PC-3 (cell line): ENCODE measurements at regions not wholly inside any gene's neighbourhood (a gene's known extent, or its start where the extent isn't known, plus 50 kb on each side); places are given as distances from the start of the nearest gene placed in this dataset.

Source experiments
- ATAC-seq: fragments of 200-7000 bp; cut with Tn5 transposase; 2 replicates; pipeline ENCODE4 v1.9.1; 2020; ENCODE audit warnings: mild to moderate bottlenecking, moderate library complexity
- BruUV-seq: library from RNA; stranded (reverse); fragments of 400-500 nt; replicated peaks from 2 replicates; lab custom pipeline; 2021; lab: Mats Ljungman, UMichigan
- CTCF ChIA-PET: fragments of 300-600 bp; sonication (Branson Sonifier 250); formaldehyde crosslinking; loops from one replicate; lab custom pipeline; 2022; ENCODE audit warnings: antibody characterized with exemption; lab: Charles Lee
- POLR2A ChIA-PET: fragments of 300-600 bp; sonication (Branson Sonifier 250); formaldehyde crosslinking; loops from one replicate; lab custom pipeline; 2022; ENCODE audit warnings: antibody characterized with exemption; ENCODE audit not compliant: unreplicated experiment; lab: Charles Lee
- DNase-seq: peaks from one replicate; pipeline ENCODE4 v3.0.0-alpha.2; 2015
- H2AFZ ChIP-seq: fragments of 300-600 bp; sonication (generic); 2 replicates; pipeline ENCODE4 v1.6.0; 2016; ENCODE audit warnings: antibody characterized with exemption, low read length
- H3F3A ChIP-seq: fragments of 300-600 bp; sonication (generic); one replicate; pipeline ENCODE4 v1.6.0; 2017; ENCODE audit warnings: antibody characterized with exemption, low read length, control low read depth, mild to moderate bottlenecking; ENCODE audit not compliant: unreplicated experiment
- H3K27ac ChIP-seq: fragments of 300-600 bp; sonication (generic); 2 replicates; pipeline ENCODE4 v1.5.1; 2016; ENCODE audit warnings: mild to moderate bottlenecking, low read length
- H3K27me3 ChIP-seq: fragments of 300-600 bp; sonication (generic); 2 replicates; pipeline ENCODE4 v1.6.1; 2016; ENCODE audit warnings: low read length, mixed read lengths
- H3K36me3 ChIP-seq: fragments of 300-600 bp; sonication (generic); 2 replicates; pipeline ENCODE4 v1.6.1; 2016; ENCODE audit warnings: low read depth, mixed run types, low read length, mixed read lengths
- H3K4me1 ChIP-seq: fragments of 300-600 bp; sonication (generic); 2 replicates; pipeline ENCODE4 v1.5.1; 2016; ENCODE audit warnings: low read length; ENCODE audit not compliant: insufficient read depth
- H3K4me2 ChIP-seq: fragments of 300-600 bp; sonication (generic); 2 replicates; pipeline ENCODE4 v1.6.0; 2016; ENCODE audit warnings: low read length
- H3K4me3 ChIP-seq: fragments of 300-600 bp; sonication (generic); 2 replicates; pipeline ENCODE4 v1.5.1; 2016; ENCODE audit warnings: mild to moderate bottlenecking, low read length, mixed read lengths
- H3K79me2 ChIP-seq: fragments of 300-600 bp; sonication (generic); 2 replicates; pipeline ENCODE4 v1.6.1; 2017; ENCODE audit warnings: low read length, mixed read lengths
- H3K9ac ChIP-seq: fragments of 300-600 bp; sonication (generic); 2 replicates; pipeline ENCODE4 v1.6.0; 2016; ENCODE audit warnings: mild to moderate bottlenecking, low read length
- H3K9me2 ChIP-seq: fragments of 300-600 bp; sonication (generic); replicated peaks from 2 replicates; pipeline ENCODE4 v1.6.1; 2016; ENCODE audit warnings: mixed run types, low read length, mixed read lengths
- H3K9me3 ChIP-seq: fragments of 300-600 bp; sonication (generic); 2 replicates; pipeline ENCODE4 v1.6.1; 2016; ENCODE audit warnings: low read length, mixed read lengths
- H4K20me1 ChIP-seq: fragments of 300-600 bp; sonication (generic); 2 replicates; pipeline ENCODE4 v1.6.1; 2016; ENCODE audit warnings: low read length, mixed read lengths
- EZH2 ChIP-seq: fragments of 300-600 bp; sonication (generic); IDR thresholded peaks from one replicate; pipeline ENCODE4 v1.6.1; 2017; ENCODE audit warnings: antibody characterized with exemption, mild to moderate bottlenecking, low read length; ENCODE audit not compliant: unreplicated experiment
- EZH2phosphoT487 ChIP-seq: fragments of 300-600 bp; sonication (generic); IDR thresholded peaks from 2 replicates; pipeline ENCODE4 v1.6.1; 2018; ENCODE audit warnings: mild to moderate bottlenecking, antibody characterized with exemption, low read length, borderline replicate concordance
- intact Hi-C: fragments of 100-400 bp; cut with micrococcal nuclease; formaldehyde crosslinking; loops from 2 replicates; pipeline ENCODE4 v1.9.0; 2023
- TF ChIP-seq, protein P1 (sequence below): fragments of 300-600 bp; sonication (generic); conservative IDR thresholded peaks from 2 replicates; pipeline ENCODE4 v1.5.1; 2017; ENCODE audit warnings: antibody characterized with exemption, low read depth, mild to moderate bottlenecking, low read length

DNA sequence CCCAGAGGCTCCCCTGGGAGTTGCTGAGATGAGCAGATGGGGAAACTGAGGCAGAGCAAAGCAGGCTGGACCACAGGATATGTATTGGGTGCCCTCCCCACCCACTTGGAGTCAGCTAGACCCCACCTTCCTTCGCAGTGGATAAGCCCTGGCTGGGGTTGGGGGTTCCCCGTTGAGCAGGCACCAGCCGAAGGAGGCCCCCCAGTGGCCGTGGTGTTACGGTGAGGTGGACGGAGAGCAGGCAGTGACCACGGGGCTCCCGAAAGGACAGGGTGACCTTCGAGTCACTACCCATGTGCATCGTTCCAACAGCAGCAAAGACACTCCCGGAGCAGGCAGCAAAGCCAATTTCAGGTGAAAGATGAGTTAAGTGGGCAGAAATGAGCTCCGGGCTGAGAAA is 62.4 kb upstream of the ADGRE5 start:
- no peaks in the 10 kb centered on the region for H4K20me1 ChIP-seq
- no peak overlapping the region for H3K4me2 ChIP-seq
- no peaks in the 10 kb centered on the region for H3K9me3 ChIP-seq
- no peak for ATAC-seq
- H3K27ac ChIP-seq = no peak overlapping the region
- CTCF ChIA-PET = no interaction called here
- no peak for DNase-seq
- no peak overlapping the region for H2AFZ ChIP-seq
- intact Hi-C loops = no loop called here
- no peaks in the 10 kb centered on the region for H3K27me3 ChIP-seq
- H3K9ac ChIP-seq = no peak overlapping the region
- H3K79me2 ChIP-seq = no peaks in the 10 kb centered on the region
- H3K4me3 ChIP-seq = no peak overlapping the region
- TF ChIP-seq, protein P1, sequence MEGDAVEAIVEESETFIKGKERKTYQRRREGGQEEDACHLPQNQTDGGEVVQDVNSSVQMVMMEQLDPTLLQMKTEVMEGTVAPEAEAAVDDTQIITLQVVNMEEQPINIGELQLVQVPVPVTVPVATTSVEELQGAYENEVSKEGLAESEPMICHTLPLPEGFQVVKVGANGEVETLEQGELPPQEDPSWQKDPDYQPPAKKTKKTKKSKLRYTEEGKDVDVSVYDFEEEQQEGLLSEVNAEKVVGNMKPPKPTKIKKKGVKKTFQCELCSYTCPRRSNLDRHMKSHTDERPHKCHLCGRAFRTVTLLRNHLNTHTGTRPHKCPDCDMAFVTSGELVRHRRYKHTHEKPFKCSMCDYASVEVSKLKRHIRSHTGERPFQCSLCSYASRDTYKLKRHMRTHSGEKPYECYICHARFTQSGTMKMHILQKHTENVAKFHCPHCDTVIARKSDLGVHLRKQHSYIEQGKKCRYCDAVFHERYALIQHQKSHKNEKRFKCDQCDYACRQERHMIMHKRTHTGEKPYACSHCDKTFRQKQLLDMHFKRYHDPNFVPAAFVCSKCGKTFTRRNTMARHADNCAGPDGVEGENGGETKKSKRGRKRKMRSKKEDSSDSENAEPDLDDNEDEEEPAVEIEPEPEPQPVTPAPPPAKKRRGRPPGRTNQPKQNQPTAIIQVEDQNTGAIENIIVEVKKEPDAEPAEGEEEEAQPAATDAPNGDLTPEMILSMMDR = peak; percentile 54
- TF ChIP-seq EZH2 (no peak), EZH2phosphoT487 (no peak)
- no peaks in the 10 kb centered on the region for H3K9me2 ChIP-seq
- BruUV-seq = no TSS peak
- no peaks in the 10 kb centered on the region for H3K36me3 ChIP-seq
- POLR2A ChIA-PET = interaction anchor here (0.6 kb wide), 1 partner anchor 97 kb away, joined by 3 read pairs; no protein-coding TSS in a partner anchor
- no peaks in the 10 kb centered on the region for H3K4me1 ChIP-seq
- no peaks in the 10 kb centered on the region for H3F3A ChIP-seq

DNA sequence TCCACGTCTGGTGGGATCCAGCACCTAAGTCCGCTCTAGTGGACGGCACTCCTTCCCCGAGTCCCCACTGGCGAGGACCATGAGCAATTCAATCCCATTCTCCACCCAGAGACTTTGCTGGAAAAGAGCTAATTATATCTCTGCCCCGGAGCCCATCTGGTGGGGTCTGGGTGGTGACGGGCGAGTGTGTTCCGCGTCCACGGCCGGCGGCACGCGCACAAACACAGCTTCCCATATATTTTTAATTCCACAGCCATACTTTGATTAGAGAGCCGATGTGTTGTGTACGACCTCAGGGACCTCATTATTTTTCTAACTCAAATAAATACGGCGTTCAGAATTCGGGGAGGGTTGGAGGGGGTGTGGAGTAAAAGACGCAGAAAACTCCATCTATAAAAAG is 64.1 kb upstream of the ADGRE5 start:
- no peaks in the 10 kb centered on the region for H3K27me3 ChIP-seq
- H3K4me1 ChIP-seq = no peaks in the 10 kb centered on the region
- BruUV-seq = no TSS peak
- H2AFZ ChIP-seq = no peak overlapping the region
- ChIA-PET CTCF (interaction anchor here (0.7 kb wide), 1 partner anchor 42 kb away, joined by 7 read pairs; no protein-coding TSS in a partner anchor), POLR2A (no interaction called here)
- H3K27ac ChIP-seq = no peak overlapping the region
- ATAC-seq (no peak), DNase-seq (no peak)
- intact Hi-C loops = no loop called here
- H3K9me2 ChIP-seq = no peaks in the 10 kb centered on the region
- H4K20me1 ChIP-seq = no peaks in the 10 kb centered on the region
- no peak overlapping the region for H3K4me3 ChIP-seq
- no peak overlapping the region for H3K4me2 ChIP-seq
- TF ChIP-seq EZH2 = no peak
- no peak for TF ChIP-seq EZH2phosphoT487
- TF ChIP-seq, protein P1 = no peak
- H3K36me3 ChIP-seq = no peaks in the 10 kb centered on the region
- H3K9me3 ChIP-seq = no peaks in the 10 kb centered on the region
- H3K9ac ChIP-seq = no peak overlapping the region
- no peaks in the 10 kb centered on the region for H3F3A ChIP-seq
- H3K79me2 ChIP-seq = no peaks in the 10 kb centered on the region

DNA sequence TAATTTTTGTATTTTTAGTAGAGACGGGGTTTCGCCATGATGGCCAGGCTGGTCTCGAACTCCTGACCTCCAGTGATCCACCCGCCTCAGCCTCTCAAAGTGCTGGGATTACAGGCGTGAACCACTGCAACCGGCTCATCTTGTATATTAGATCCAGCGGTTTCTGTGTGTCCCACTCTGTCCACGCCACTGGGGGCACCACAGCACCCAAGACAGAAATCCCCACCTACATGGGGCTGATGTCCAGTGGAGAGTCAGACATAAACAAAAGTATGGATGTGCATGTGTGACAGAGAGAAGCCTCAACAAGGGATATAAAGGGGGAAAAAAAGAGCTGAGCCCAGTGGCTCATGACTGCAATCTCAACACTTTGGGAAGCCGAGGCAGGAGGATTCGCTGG is 65.8 kb upstream of the ADGRE5 start:
- Histone ChIP-seq H3K4me2 (no peak overlapping the region), H3K27ac (no peak overlapping the region), H3K9ac (no peak overlapping the region), H4K20me1 (no peaks in the 10 kb centered on the region), H3K27me3 (no peaks in the 10 kb centered on the region), H3K4me3 (no peak overlapping the region), H3K79me2 (no peaks in the 10 kb centered on the region), H2AFZ (no peak overlapping the region), H3K4me1 (no peaks in the 10 kb centered on the region), H3F3A (no peaks in the 10 kb centered on the region), H3K9me2 (no peaks in the 10 kb centered on the region), H3K36me3 (no peaks in the 10 kb centered on the region), H3K9me3 (no peaks in the 10 kb centered on the region)
- no peak for TF ChIP-seq EZH2phosphoT487
- TF ChIP-seq EZH2 = no peak
- TF ChIP-seq, protein P1 = peak; percentile 23; the same call in 1 of the 2 replicates
- BruUV-seq = no TSS peak
- no peak for DNase-seq
- ATAC-seq = no peak
- CTCF ChIA-PET = no interaction called here
- POLR2A ChIA-PET = no interaction called here
- intact Hi-C loops = no loop called here
